H1 (cell line): ENCODE measurements at regions not wholly inside any gene's neighbourhood (a gene's known extent, or its start where the extent isn't known, plus 50 kb on each side); places are given as distances from the start of the nearest gene placed in this dataset.

Experiments used
- CBX5 ChIP-seq: fragments of 300-800, 300-1000 bp; sonication (generic); IDR thresholded peaks from 2 replicates; pipeline ENCODE4 v1.7.1; 2016; ENCODE audit warnings: antibody characterized with exemption, low read length, low read depth
- SRF ChIP-seq: IDR thresholded peaks from 2 replicates; pipeline ENCODE4 v1.6.1; 2011; ENCODE audit warnings: mild to moderate bottlenecking, low read depth, low read length, moderate library complexity

- no peak for TF ChIP-seq CBX5
- no peak for TF ChIP-seq SRF
These were observed 90.4 kb upstream of the C5orf63 start (continued) for GRCh38 chr5:127163750-127164149.
